ENCODE measurements at regions not wholly inside any gene's neighbourhood (a gene's known extent, or its start where the extent isn't known, plus 50 kb on each side); places are given as distances from the start of the nearest gene placed in this dataset.
"Not testable (repeated sequence)": the region's sequence is repeated elsewhere in the genome, so short reads cannot be mapped to it uniquely, and the experiment has no call there.

DNA sequence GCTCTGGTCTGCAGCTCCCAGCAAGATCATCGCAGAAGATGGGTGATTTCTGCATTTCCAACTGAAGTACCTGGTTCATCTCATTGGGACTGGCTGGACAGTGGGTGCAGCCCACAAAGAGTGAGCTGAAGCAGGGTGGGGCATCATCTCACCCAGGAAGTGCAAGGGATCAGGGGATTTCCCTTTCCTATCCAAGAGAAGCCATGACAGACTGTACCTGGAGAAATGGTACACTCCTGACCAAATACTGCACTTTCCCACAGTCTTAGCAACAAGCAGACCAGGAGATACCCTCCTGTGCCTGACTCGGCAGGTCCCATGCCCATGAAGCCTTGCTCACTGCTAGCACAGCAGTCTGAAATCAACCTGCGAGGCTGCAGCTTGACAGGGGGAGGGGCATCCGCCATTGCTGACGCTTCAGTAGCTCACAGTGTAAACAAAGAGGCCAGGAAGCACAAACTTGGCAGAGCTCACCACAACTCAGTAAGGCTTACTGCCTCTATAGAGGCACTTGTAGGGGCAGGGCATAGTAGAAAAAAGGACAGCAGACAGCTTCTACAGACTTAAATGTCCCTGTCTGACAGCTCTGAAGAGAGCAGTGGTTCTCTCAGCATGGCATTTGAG lies 60.5 kb downstream of the AREG start:
- DNase-seq, result not testable (repeated sequence)

- not testable (repeated sequence) for DNase-seq
Observed at GRCh38 chr4:74509363-74509762, 64.4 kb downstream of the AREG start.

GRCh38 chr4:74516303-74516702 lies 71.4 kb downstream of the AREG start:
- DNase-seq, result no peak

DNA sequence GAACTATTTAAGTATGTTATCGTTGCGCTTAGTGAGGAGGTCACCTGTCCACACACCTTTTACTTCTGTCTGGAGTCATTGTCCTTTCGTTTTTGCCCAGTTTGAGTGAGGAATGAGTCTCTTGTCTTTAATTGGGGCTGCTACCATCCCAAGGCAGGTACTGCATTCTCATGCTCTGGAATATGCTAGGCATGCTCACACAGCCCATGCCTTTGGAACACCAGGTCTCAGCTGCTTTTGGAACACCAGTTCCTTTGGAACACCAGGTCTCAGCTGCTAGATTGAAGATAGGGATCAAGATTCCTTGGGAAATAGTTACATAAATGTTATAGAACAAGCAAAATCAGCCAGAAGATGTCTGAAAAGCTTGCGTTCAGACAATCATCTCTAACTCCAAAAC lies 73.1 kb downstream of the AREG start:
- no peak for DNase-seq

GRCh38 chr4:74522251-74522991 lies 77.5 kb downstream of the AREG start:
- DNase-seq, result no peak

DNA sequence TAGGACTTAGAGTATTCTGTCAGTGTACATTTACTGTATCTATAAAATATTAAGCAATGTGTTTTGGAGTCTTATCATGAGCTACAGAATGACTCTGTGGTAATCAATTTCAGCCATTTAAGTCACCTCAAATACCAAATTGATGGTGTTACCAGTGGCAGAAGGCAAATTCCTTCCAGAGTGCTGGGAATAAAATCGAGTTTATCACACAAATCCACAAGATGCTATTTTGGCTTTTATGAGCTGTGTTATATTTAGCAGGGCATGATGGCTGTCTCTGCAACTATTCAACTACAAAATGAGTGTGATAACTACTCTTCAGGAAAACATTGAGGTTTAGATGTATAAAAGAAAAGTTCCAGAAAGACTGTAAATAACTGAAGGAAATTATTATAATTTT lies 78.2 kb downstream of the AREG start:
- DNase-seq, result no peak

GRCh38 chr4:74524985-74525384 lies 80.0 kb downstream of the AREG start:
- no peak for DNase-seq

DNA sequence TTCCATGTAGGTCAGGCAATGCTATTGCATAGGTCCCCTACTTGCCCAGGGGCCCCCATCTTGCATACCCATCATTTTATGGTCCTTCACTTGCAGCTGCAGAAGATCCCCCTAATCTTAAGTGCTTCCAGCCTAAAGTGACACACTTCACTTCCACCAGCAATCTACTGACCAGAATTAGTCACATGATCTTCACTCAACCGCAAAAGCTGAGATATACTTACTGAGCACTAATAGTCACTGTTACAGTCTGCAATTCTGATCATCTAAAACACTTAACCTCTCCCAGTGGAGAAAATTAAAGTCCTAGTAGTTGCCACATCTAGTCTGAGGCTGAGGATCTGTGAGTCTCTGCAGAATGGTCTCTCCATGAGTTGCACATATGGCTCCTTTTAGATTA lies 82.1 kb downstream of the AREG start:
- DNase-seq, result no peak

GRCh38 chr4:74528178-74528577 lies 83.2 kb downstream of the AREG start:
- no peak for DNase-seq

- DNase-seq, result no peak
Observed at GRCh38 chr4:74529284-74530041, 84.5 kb downstream of the AREG start.

DNA sequence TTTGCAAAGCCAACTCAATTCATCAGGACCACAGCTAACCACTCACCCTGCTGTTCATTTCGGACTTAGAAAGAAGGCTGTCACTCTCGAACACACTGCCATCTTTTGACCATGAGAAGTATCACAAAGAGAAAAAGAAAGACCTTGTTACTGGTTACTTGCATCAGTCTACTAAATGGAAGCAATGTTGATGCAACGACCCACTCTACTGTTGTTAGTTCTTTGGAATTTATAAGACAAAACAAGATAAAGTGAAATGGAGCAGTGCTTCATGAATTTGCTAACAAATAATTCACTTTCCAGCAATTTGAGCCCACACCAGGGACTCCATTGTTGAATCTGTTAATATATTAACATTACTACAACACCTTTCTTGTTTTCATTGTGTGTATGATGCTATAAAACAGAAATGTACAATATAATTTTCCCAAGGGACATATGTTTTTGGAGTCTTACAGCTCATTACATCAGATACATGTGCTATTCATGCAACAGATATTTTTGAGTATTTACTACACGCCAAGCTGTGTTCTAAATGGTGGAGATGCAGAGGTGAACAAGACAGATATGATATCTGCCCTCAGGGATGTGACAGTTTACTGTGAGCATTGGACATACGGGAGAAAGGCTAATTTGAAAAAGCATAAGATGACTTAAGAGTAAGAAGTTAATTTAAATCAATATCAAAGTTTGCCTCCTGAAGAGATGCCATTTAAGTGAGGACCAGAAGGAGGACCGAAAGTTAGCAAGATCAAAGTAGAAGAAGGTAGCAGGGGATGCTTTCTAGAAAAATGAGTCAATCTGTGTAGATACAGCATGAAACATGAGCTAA lies 87.2 kb downstream of the AREG start:
- peak; percentile 48 for DNase-seq

- no peak for DNase-seq
Observed at GRCh38 chr4:74534121-74534520, 89.2 kb downstream of the AREG start.

GRCh38 chr4:74534936-74535335 lies 90.0 kb downstream of the AREG start:
- DNase-seq, result no peak

- DNase-seq, result no peak
Observed at GRCh38 chr4:74535512-74535911, 90.6 kb downstream of the AREG start.

DNA sequence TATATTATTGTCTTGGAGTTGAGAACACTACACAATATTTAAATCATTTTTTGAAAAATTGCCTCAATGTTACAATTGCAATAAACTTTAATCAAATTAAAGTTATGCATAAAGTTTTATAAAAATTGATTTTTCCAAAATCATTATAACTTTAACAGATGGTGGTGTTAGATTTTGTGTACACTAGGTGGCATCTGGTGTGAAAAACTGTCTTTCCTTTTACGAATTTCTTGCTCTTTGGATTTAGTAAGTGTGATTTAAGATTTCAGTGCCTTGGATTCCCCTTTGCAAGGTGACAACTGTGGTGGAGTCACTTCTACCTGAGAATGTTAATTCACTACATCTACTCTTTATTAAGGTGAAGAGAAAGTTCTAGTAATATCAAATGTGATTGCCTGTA lies 91.6 kb downstream of the AREG start:
- no peak for DNase-seq

DNA sequence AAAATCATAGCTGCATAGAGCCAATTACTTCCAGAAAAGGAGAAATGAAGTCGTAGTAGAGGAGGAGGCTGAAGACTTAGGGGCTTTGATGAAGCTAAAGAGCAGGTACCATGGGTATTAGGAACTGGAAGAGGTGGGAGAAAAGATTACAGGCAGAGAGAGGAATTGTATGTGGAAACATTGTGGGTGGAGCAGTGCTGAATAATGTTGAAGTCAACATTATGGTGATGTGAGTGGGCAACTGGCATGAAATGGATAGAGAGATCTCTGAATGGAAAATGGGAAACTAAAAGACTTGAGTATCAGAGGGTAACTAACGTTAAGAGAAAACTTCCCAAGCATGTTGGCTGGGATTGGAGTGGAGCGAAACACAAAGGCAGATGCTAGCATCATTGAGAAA lies 92.5 kb downstream of the AREG start:
- no peak for DNase-seq

GRCh38 chr4:74539044-74539790 lies 94.3 kb downstream of the AREG start:
- no peak for DNase-seq

DNA sequence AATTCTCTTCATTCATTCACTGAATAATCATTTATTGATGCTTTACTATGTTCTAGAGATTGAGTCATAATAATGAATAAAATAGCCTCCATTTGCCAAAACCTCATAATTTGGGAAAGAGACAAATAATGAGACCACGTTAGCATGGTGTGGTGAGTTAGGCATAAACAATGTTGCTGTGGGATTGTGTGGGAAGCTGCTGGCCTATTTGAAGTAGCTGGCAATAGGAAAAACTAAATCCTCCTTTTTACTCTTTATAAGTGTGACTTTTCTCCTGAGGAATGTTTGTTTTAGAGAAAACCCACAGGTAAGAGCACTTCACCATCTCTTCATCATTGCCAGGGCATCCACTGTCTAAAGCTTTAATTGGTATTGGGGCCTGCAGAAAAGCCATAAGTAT lies 95.3 kb downstream of the AREG start:
- no peak for DNase-seq

DNA sequence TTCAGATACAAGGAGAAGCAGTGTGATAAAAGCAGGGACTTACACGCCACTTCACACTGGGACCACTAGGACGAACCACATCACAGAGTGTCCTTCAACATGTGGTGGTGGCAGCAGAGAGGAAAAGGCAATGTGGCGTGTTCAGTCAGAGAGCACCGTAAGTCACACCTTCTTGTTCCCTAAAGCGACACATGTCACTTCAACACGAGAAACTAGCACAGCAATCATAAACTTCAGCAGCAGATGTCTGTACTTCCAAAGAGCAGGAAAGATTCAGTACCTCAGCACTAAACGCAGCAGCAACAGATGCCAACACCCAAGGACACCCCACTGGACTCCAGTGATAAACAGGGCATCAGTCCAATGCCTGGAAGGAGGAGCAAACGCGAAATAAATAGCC lies 96.7 kb downstream of the AREG start:
- no peak for DNase-seq

GRCh38 chr4:74543231-74543781 lies 98.4 kb downstream of the AREG start:
- DNase-seq, result no peak

- DNase-seq, result no peak
Observed at GRCh38 chr4:74543983-74544382, 99.0 kb downstream of the AREG start.
